NCI-H2227 (cell line): ENCODE measurements at regions not wholly inside any gene's neighbourhood (a gene's known extent, or its start where the extent isn't known, plus 50 kb on each side); places are given as distances from the start of the nearest gene placed in this dataset.

ENCODE experiments used
- DNase-seq: peaks from one replicate; lab custom pipeline; 2025; ENCODE audit not compliant: unreplicated experiment; lab: John Stamatoyannopoulos, UW

GRCh38 chr6:121499666-121500065 lies 64.2 kb downstream of the GJA1 start:
- DNase-seq, result no peak

DNA sequence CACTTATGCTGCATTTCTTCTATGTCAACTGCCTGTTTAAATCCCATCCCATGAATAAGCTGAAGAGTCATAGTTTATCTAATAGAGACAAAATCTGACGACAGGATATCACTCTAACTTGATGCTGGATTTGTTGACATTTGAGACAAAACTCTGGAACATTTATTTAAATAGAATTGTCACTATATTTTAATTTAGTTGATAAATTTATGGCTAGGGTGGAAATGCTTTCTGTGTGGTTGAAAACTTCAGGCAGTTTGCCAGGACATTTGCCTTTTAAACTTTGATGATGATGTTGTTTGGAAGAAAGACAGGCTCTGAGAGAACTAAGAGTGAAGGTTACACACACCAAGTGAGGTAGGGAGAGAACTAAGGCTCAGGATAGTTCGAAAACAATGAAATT lies 68.1 kb downstream of the GJA1 start:
- no peak for DNase-seq

GRCh38 chr6:121504227-121504626 lies 68.8 kb downstream of the GJA1 start:
- DNase-seq, result no peak

DNA sequence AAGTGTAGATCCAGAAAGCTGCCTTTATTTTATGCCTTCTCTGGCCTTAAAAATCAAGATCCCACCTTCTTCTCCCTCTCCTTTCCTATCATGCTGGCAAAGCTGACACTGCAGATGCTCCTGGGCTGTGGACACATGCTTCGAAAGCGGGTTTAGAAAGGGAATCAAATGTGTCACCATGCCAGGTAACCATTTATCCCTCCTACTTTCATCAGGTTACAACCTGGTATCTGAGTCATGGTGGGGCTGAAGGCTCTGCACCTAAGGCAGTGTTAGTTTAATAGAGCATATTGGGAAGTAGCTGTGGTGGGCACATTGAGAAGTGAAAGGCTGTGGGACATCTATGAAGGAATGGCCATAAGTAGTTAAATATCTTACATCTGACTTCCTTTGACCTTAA lies 69.8 kb downstream of the GJA1 start:
- DNase-seq, result no peak

GRCh38 chr6:121506761-121507754 lies 71.6 kb downstream of the GJA1 start:
- no peak for DNase-seq

DNA sequence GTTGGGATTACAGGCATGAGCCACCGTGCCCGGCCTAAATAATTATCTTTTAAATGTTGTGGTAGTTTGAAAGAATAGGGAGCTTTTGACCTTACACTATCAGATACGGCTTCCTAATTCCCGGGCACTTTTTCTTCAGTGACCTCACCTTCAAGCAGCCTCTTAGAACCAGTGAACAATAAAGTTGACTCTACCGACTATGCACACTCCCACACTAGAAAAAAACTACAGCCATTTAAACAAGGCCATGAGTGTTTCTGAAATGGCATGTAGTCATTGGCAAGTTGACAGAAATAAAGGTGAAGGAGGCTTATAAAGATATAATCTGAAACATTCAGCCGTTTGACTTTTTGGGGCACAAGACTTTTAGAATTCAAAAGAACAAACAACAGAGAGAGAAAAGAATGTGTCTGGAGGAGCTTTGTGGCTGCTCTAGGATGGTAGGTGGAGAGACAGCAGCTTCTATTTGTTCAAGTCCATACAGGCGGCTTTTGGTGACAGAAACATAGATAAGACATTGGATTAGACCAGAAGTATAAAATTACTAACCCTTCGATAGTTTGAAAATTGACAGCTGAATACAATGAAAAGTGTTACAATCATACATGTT lies 75.2 kb downstream of the GJA1 start:
- no peak for DNase-seq

GRCh38 chr6:121515630-121516265 lies 80.3 kb downstream of the GJA1 start:
- DNase-seq, result no peak

DNA sequence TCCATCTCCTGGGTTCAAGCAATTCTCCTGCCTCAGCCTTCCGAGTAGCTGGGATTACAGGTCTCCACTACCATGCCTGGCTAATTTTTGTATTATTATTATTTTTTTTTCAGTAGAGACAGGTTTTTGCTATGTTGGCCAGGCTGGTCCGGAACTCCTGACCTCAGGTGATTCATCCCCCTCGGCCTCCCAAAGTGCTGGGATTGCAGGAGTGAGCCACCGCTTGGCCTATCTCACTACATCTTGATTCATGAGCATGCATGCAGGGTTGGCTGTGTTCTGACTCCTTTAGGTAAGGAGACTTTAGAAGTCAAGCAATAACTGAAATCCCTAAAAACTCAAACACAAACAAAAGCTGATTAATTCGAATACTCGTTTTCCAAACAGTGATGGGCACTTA lies 80.9 kb downstream of the GJA1 start:
- no peak for DNase-seq

- DNase-seq, result no peak
Observed at GRCh38 chr6:121520337-121521163, 85.1 kb downstream of the GJA1 start.

DNA sequence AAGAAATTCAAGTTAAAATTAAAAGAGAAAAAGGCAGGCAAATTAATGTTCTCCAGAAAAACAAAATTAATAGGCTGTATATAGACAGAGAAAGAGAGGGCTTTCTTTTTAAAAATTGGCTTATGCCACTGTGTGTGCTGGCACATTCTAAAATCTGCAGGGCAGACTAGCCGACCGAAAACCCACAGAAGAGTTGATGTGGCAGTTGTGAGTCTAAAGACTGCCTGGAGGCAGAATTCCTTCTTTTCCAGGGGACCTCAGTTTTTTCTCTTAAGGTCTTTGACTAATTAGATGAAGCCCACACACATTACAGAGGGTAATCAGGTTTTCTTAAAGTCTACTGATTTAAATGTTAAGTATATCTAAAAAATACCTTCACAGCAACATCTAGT lies 85.7 kb downstream of the GJA1 start:
- DNase-seq, result no peak

GRCh38 chr6:121522265-121522664 lies 86.8 kb downstream of the GJA1 start:
- no peak for DNase-seq

- peak; percentile 8 for DNase-seq
Observed at GRCh38 chr6:121522771-121523386, 87.4 kb downstream of the GJA1 start.

DNA sequence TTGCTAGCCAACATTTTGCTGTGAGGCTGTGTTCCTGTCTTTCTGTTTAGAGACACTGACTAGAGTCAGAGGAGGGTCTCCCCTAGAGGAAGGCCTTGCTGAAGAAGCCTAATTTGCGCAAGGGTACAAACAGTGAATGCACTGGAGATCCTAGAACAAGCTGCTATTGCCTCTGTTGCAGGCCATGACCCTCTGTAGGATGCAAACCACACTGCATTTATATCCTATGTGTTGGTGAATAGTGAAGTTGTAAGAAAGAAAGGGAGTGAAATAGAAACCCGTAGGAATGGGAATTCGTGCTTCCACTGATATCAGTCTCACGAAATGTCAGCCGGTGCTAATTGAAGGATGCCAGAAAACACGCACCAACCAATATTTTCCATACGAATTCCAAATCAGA lies 88.2 kb downstream of the GJA1 start:
- DNase-seq, result peak; percentile 23

DNA sequence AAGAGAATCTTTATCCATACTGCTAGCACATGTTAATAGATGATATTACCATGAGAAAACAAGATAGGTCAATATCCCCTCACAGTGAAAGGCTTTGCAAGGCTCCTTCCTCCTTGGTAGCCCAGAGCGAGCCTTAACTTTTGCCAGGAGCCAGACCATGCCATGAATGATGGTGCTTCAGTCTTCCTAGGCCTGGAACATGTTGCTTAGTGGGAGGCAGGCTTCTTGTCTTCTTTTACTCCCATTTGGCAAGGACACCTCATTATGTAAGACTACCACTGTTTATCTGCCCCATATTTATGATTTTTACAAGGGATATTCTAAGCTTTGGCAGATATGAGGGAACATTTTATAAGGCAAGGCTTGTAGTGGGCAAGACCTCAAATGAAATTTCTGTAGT lies 90.8 kb downstream of the GJA1 start:
- DNase-seq, result no peak

GRCh38 chr6:121531658-121532169 lies 96.3 kb downstream of the GJA1 start:
- DNase-seq, result peak; percentile 76

DNA sequence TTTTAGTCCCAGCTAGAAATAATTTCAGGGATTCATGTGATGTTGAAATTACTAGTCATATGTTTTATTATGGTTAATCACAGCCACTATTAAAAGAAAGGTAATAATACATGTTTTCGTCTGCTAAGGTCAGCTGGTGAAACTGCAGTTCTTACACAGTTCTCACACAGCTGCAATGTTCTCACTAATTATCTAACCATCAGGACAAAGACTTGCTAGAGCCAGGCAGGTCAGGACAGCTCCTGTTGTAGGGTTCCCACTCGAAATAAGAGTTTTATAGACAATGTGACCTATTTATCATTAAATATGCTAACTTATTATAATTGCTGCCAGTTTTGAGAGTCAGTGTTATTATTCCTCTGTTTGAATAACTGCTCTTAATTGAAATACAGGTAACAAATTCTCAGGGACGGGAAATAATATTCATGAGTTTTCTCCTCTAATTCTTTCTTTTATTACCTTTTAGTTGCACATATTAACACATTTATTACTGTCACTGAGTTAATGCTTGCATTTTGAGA lies 97.9 kb downstream of the GJA1 start:
- DNase-seq, result peak; percentile 49

GRCh38 chr6:121535777-121536176 lies 100.3 kb downstream of the GJA1 start:
- no peak for DNase-seq

GRCh38 chr6:121536345-121536744 lies 100.9 kb downstream of the GJA1 start:
- no peak for DNase-seq

GRCh38 chr6:121539439-121539838 lies 104.0 kb downstream of the GJA1 start:
- no peak for DNase-seq

- DNase-seq, result peak; percentile 8
Observed at GRCh38 chr6:121540210-121540609, 104.8 kb downstream of the GJA1 start.
